GM18858 (cell line): ENCODE measurements at regions not wholly inside any gene's neighbourhood (a gene's known extent, or its start where the extent isn't known, plus 50 kb on each side); places are given as distances from the start of the nearest gene placed in this dataset.
"Not testable (repeated sequence)": the region's sequence is repeated elsewhere in the genome, so short reads cannot be mapped to it uniquely, and the experiment has no call there.

Experiments used
- ATAC-seq: cut with Tn5 transposase; IDR thresholded peaks from one replicate; pipeline ENCODE4 v1.9.1; 2021; ENCODE audit not compliant: unreplicated experiment

DNA sequence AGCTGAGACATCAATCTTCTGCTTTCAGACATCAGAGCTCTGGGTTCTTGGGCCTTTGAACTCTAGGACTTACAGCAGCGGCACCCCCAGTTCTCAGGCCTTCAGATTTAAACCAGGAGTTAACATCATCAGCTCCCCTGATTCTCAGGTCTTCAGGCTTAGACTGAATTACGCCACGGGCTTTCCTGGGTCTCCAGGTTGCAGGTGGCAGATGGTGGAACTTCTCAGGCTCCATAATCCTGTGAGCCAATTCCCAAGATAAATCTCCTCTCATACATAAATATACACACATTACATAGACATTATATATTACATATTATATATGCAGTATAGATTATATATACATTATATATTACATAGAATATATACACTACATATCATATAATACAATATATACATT, 408.9 kb upstream of the AUTS2 start:
- ATAC-seq: no peak

DNA sequence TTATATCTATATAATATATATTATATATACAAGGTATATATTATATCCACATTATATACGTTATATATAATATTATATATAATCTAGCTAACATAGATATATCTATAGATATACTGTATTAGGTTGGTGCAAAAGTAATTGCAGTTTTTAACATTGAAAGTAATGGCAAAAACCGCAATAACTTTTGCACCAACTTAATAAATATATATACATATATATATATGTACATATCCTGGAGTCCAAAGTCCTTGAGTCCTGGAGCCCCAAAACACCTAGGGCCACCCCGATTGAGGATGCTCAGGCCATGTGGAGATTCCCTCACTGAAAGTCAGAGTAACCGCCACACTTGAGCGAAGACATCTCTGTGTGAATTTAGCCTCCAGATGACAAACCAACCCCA, 408.2 kb upstream of the AUTS2 start:
- no peak for ATAC-seq

DNA sequence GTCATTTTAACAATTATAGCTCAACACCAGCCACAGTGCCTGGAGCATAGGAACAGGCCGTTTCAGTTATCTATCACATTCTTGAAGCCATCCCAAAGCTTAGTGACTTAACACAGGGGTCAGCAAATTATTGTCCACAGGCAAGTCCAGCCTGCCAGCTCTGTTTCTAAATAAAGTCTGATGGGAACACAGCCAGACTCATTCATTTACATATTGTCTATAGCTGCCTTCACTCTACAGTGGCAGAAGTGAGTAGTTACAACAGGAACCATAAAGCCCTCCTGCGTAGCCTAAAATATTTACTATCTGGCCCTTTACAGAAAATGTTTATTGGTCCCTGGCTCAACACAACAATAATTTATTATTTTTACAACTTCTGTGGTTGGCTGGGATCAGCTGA, 407.5 kb upstream of the AUTS2 start:
- no peak for ATAC-seq

DNA sequence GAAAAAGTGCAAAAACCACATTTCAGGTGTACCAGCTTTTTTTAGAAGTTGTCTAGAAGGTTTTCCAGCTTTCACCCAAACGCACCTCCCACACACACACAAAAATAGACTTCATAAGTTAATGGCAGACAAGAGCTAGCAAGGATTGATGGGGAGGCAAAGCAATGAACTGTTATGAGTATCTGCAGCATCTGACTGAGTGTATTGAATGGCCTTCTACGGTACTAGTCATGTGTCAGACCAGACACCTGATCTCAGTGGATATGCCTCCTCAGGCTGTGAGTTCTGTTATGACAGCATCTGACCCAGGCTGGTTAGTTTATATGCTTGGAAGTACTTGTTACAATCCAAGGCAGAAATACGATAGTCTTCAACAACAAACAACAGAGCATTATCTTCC, 406.1 kb upstream of the AUTS2 start:
- peak; percentile 45 for ATAC-seq

DNA sequence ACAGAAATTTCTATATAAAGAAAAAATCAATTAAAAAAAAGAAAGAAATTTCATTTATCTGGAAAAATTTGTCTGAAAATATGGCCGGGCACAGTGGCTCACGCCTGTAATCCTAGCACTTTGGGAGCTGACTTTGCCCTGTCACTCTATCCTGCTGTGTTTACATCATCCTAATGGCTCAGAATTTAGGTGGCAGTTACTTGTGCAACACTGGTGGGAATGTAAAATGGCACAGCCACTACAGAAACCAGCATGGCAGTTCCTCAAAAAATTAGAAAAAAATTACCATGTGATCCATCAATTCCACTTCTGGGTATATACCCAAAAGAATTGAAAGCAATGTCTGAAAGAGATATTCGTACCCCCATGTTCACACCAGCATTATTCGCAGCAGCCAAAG, 405.2 kb upstream of the AUTS2 start:
- ATAC-seq: no peak

DNA sequence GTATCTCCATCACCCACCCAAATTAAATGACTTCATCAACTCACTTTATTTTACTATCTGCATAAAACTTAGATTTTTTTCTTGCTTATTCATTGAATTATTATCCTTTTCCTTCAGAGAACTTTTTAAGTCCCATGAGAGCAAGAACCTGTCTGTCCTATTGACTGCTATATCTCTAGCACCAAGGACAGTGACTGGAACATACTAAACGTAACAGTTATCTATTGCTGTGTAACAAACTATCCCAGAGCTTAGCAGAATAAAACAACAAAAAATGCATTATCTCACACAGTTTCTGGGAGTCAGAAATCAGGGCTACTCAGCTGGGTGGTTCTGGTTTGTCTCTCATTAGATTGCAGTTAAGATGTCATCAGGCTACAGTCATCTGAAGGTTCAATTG, 401.7 kb upstream of the AUTS2 start:
- ATAC-seq: no peak

DNA sequence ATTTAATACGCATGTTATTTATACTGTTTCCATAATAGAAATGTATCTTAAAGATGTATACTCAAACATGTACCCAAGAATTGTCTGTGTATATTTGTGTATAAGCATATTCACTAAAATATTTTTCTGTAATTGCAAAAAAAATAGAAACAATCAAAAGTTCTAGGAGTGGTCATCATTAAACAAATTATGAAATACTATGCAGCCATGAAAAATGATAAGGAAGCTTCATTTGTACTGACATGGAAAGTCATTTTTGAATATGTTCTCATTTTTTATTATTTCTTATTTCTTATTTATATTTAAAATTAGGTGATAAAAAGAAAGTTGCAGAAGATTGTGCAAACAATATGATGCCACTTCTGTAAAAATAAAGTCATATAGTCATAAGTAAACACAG, 400.0 kb upstream of the AUTS2 start:
- ATAC-seq: no peak

DNA sequence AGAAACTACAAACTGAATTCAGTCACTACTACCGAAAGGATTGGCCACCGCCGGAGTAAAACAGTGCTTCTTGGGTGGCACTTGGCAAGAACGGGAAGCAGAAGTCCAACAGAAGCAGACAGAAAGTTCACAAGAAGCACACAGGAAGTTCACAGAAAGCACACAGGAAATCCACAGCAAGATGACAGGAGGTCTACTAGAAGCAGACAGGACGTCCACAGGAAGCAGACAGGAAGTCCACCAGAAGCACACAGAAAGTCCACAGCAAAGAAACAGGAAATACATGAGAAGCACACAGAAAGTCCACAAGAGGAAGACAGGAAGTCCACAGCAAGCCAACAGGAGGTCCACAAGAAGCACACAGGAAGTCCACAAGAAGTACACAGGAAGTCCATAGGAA, 399.2 kb upstream of the AUTS2 start:
- ATAC-seq: no peak

DNA sequence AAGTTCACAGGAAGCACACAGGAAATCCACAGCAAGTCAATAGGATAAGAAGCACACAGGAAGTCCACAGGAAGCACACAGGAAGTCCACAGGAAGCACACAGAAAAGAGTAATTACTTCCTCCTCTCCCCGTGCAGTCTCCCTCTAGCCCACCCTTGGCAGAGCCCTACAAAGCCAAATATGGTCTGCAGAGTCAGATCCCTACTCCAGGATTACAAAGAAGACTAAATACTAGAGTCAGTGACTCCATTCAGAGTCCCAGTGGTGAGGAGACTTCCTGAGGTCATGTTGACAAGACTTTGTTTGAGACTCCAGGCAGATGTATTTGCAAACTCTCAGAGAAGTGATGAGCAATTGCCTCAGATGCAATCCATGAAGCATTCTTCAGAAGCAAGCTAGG, 398.6 kb upstream of the AUTS2 start:
- no peak for ATAC-seq

DNA sequence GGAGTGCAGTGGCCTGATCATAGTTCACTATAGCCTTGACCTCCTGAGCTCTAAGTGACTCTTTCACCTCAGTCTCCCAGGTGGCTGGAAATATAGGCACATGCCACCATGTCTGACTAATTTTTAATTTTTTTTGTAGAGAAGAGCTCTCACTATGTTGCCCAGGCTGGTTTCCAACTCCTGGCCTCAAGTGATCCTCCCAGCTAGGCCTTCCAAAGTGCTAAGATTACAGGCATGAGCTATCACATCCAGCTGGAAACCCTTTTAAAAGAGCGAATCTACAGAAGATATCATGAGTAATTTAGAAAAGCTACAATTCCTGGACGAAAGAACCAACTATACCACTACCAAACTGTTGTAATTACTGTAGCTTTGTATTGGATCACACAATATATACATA, 394.4 kb upstream of the AUTS2 start:
- no peak for ATAC-seq

DNA sequence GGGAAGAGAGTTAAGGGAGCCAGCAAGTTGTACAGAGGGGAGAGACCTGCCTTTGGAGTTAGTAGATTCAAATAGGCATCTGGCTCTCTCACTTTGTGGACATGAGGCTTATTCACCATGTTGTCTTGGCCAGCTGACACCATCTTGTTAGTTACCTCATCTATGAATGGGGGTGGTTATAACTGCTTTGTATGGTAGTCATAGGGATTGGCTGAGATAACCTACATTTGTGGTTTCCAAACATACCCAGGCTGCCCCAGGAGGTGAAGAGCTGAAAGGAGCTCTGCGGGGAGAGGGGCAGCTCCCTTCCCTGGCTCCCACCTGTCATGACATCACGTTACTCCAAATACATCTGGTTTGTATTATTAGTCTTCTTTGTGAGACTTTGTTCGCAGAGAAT, 393.3 kb upstream of the AUTS2 start:
- no peak for ATAC-seq

DNA sequence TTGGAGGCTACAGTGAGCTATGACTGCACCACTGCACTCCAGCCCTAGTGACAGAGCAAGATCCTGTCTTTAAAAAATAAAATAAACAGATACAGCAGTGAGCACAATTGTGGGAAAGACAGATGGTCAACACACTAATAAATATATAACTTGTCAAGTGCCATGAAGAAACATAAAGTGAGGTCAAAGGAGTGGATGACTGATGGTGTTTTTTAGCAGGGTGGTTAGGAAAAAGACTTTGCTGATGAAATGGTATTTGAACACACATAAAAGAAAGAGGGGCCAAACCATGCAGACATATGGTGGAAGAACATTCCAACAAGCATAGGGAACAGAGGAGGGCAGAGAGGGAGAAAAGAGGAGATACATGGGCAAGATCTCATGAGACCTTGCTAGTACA, 392.7 kb upstream of the AUTS2 start:
- ATAC-seq: no peak

DNA sequence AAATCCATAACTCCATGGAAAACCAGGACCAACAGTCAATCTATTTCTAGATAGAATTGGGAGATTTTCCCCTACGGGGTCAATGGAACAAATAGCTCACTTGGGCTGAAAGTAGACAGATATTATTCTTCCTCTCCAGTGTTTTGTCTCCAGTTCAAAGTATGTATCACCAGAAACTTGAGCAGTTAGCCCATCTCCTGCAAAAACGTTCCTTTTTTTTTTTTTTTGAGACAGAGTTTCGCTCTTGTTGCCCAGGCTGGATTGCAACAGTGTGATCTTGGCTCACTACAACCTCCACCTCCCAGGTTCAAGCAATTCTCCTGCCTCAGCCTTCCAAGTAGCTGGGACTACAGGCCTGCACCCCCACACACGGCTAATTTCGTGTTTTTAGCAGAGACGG, 390.0 kb upstream of the AUTS2 start:
- no peak for ATAC-seq

DNA sequence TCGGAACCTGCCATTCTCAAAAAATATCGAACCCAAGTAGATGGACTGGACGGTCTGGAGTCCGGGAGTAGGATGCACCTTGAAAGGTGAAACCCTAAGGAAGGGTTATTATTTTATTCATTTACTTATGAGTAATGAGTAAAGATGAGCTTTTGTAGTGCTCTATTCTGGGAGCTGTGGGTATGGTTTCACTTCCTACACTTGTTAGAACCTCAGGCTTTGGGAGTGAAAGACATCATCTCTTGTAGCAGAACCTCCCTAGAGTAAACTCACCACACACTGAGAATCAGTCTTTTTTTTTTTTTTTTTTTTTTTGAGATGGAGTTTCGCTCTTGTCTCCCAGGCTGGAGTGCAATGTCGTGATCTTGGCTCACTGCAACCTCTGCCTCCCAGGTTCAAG, 389.4 kb upstream of the AUTS2 start:
- peak; percentile 97 for ATAC-seq

DNA sequence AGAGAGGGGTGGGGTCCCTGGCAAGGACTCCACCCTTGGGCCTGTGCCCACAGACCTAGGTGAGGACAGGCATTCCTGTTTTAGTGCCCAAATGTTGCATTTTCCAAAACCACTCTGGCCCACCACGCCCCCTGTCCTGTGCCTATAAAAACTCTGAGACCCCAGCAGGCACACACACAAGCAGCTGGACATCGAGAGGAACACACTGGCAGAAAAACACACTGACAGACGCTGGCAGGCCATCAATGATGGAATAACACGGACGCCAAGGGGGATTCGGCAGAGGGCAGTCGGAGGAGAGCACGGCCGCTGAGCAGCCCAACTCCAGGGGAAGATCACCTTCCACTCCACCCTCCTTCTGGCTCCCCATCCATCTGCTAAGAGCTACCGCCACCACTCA, 386.9 kb upstream of the AUTS2 start:
- no peak for ATAC-seq

DNA sequence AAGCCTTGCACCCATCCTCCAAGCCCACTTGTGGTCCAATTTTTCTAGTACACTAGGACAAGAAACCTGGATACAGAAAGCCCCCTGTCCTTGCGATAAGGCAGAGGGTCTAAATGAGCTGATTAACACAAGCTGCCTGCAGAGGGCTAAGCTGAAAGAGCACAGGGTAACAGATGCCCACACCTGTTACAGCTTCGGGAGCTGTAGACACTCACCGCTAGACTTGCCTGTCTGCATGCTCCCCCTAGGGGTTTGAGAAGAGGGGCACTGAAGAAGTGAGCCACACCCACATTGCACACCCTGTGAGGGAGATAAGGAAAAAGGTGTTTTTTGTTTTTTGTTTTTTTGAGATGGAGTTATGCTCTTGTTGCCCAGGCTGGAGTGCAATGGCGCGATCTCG, 386.5 kb upstream of the AUTS2 start:
- no peak for ATAC-seq

DNA sequence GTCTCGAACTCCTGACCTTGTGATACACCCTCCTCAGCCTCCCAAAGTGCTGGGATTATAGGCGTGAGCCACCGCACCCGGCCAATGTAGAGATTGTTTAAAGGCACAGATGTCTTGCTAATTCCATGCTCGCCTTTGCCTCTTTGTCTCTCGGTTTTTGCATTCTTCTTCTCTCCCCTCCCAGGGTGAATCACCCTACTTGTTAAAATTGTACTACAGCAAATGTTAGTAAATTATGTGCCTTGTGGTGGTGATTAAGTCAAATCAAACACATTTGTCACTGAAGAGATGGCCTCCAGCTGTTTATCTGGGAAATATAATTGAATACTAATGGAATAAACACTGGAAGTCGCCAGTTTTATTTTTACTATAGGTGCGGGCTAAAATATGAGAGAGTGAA, 384.4 kb upstream of the AUTS2 start:
- no peak for ATAC-seq

DNA sequence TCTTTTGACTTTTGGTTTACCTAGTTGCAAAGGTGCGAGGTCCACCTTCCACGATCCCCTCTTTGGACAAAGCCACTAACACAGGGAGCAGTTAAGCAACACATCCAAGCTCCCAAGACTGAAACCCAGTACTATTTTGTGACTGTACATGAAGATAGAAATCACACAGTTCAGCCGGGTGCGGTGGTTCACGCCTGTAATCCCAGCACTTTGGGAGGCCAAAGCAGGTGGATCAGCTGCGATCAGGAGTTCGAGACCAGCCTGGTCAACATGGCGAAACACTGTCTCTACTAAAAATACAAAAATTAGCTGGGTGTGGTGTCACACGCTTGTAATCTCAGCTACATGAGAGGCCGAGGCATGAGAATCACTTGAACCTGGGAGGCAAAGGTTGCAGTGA, 382.8 kb upstream of the AUTS2 start:
- ATAC-seq: not testable (repeated sequence)

DNA sequence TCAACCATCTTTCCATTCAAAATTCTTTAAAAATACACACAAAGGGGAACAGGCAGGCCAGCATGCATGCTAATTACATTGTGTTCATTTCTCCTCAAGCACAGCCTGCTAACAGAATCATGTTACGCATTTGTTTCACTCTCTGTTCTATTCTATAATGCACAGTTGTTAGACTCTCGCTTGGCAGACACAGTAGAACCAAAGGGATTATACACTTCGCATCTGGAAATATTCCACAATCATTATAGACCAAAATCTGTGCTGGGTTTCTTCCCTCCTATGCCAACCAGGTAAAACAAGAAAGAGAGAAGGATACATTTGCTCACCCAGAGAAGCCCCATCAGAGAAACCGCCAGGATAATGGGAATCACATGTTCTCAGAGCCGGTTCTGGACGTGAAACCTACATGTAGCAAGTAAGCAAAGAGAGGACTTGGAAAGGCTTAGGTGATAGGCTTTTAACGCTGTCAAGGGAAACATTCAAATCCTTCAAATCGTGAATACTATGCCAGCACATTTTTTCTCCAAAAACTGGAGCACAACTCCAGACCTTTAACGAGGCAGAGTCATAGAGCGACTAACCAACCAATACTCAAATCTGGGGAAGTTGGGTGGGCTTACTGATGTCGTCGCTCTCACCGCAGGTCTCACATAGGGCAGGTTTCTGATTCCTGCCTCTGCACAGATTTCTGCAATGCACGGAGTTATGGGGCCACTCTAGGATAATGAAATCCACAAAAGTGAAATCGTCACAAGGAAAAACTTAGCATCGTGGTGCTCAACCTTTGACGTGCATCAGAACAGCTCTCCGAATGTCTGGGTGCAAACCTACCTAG, 380.5 kb upstream of the AUTS2 start:
- ATAC-seq: no peak

DNA sequence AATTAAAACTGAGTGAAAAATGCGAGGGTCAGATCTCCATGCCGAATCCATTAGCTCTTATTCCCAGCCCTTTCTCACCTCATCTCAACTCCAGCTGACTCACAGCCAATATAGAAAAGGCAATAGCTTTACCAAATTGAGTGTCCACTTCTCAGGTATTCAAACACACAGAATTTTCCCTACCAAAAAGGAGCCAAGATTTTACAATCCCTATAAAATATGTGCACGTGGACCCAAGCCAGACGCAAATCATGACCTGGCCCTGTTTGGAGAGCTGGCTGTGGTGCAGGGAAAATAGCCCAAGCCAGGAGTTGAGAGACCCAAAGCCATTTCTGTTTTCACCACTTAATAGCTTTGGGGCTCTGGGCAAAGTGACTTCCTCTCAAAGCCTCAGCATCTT, 379.7 kb upstream of the AUTS2 start:
- no peak for ATAC-seq

DNA sequence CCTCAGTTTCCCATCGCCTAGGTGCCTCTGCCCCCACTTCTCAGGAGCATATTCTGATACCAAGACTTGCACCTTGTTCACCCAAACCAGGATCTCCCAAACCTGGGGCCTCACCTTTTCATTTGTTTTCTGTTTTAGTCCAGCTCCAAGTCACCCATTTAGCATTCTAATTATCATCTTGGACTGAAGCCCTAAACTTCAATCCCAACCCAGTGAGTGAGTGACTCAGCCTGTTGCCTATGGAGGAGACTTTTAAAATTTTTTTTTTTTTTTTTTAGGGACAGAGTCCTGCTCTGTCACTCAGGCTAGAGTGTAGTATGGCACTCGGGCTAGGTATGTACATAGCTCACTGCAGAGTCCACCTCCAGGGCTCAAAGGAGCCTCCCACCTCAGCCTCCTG, 378.9 kb upstream of the AUTS2 start:
- no peak for ATAC-seq

DNA sequence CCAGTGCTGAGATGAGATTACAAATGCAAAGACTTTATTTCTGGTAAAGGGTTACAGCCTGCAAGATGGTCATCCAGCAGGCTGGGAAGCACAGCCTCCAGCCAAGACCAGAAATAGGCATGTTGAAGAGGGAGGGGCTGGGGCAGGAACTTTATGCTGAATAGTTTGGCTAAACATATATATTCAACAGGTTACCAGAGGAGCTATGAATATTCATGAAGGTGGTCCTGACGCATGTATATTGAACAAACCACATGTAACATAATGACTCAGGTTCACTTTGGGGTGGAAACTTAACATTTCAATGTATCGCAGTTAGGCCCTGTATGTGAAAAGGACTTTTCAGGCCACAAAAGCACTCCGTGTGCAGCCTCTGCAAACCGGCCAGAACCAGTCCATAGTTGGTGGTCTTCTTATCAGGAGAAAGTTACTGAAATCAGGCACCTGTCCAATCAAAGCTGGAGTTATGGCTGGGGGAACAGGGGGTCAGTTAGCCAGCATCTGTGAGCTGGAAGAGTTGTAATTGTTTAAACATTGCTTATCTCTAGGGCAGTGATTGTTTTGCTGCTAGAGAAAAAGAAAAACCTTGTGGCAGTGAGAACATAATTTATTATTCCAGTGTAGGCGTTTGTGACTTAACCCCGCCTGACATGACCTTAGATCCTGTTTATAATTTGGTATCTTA, 372.9 kb upstream of the AUTS2 start:
- no peak for ATAC-seq
